HG02759 (cell line): ENCODE measurements at regions not wholly inside any gene's neighbourhood (a gene's known extent, or its start where the extent isn't known, plus 50 kb on each side); places are given as distances from the start of the nearest gene placed in this dataset.
"Not testable (repeated sequence)": the region's sequence is repeated elsewhere in the genome, so short reads cannot be mapped to it uniquely, and the experiment has no call there.

Experiments
- ATAC-seq: cut with Tn5 transposase; IDR thresholded peaks from one replicate; pipeline ENCODE4 v1.9.1; 2021; ENCODE audit warnings: mild to moderate bottlenecking, moderate library complexity; ENCODE audit not compliant: unreplicated experiment

- no peak for ATAC-seq
Observed at GRCh38 chr9:102941868-102942267, 53.3 kb upstream of the CYLC2 start.

DNA sequence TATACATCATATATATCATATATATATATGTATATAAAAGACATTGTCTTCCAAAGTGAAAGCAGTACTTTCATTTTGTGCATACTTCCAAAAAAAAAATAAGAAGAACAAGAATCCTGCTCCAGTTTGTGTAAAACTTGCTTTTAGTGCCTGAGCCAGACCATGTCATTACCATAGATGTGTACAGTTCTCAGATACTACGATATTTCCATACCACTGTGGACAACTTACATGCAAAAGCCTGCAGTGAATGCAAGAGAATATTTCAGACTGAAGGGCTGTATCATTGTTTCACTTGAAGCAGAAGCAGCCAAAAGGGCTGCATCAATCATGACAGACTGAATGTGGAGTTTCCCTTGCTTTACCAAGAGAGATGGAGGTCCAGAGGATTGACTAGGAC is 72.6 kb upstream of the CYLC2 start:
- ATAC-seq = no peak

DNA sequence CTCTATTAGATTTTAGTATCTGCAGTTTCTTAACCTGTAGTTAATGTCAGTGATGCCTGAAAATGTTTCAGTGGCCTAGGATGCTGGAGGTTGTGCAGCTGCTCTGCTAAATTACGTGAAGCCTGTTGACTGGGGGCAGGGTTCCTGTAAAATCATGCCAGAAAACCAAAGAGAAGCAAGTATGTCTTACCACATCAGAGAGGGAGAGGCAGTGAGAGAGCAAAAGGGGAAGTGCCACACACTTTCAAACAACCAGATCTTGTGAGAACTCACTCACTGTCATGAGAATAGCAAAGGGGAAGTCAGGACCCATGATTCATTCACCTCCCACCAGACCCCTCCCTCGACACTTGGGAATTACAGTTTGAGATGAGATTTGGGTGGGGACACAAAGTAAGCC is 83.9 kb upstream of the CYLC2 start:
- no peak for ATAC-seq

GRCh38 chr9:102905795-102906194 is 89.3 kb upstream of the CYLC2 start:
- ATAC-seq = not testable (repeated sequence)

DNA sequence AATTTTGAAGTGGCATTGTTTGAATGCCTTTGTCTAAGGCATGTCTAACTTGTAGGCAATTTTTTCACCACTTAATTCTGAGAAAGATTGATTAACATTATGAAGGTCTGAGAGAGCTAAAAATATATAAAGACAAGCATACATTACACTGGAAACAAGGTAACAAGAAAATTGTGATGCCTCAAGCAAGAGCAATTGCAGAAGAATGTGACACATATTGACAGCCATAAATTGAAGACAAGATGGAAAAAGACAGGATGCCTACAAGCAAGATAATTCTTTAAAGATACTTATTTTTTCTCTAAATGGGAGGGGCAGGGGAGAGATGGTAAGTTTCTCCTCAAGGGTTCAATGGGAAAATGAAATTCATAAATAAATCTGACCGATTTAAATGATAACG is 103.1 kb upstream of the CYLC2 start:
- no peak for ATAC-seq

GRCh38 chr9:102888747-102889146 is 106.4 kb upstream of the CYLC2 start:
- not testable (repeated sequence) for ATAC-seq

GRCh38 chr9:102875687-102876086 is 119.4 kb upstream of the CYLC2 start:
- ATAC-seq = no peak

GRCh38 chr9:102867488-102867887 is 127.6 kb upstream of the CYLC2 start:
- no peak for ATAC-seq

DNA sequence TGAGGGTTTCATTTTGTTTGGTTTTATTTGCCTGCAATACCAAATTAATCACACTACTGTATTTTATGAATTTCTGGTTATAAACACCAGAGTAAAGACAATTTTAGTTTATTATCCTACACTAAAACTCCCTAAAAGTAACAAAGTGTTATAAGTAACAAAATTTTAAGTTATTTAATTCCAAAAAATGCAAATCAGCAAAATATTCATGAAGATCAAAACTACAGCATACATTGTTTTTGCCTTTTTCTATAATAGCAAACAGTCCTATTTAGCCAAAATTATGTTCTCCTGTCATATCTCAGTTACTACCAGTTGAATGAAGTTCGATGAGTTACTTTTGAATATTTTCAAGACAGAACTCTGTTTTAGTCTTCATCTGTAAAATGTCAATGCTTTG is 132.7 kb upstream of the CYLC2 start:
- ATAC-seq = no peak

GRCh38 chr9:102855641-102856040 is 139.5 kb upstream of the CYLC2 start:
- no peak for ATAC-seq

- no peak for ATAC-seq
Observed at GRCh38 chr9:102845827-102846371, 149.2 kb upstream of the CYLC2 start.

GRCh38 chr9:102844716-102845115 is 150.4 kb upstream of the CYLC2 start:
- no peak for ATAC-seq

- ATAC-seq = no peak
Observed at GRCh38 chr9:102842423-102842822, 152.7 kb upstream of the CYLC2 start.

GRCh38 chr9:102841376-102841775 is 153.8 kb upstream of the CYLC2 start:
- ATAC-seq = no peak

DNA sequence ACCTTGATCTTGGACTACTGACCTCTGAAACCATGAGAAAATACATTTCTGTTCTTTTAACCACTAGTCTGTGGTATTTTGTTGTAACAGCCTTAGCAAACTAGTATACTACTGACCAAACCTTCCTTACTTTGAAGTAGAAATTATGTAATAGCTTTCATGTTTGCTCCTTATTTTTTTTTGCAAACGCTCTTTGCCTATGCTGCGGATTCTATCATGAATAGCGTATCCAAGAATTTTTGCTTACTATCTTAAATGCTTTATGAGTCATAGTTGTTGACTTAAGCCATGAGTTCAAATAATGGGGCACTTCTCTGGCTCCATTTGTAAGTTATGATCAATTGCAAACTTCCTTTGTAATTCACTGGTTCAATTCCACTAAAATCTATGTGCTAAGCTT is 154.8 kb upstream of the CYLC2 start:
- no peak for ATAC-seq

GRCh38 chr9:102832814-102833213 is 162.3 kb upstream of the CYLC2 start:
- ATAC-seq = no peak

DNA sequence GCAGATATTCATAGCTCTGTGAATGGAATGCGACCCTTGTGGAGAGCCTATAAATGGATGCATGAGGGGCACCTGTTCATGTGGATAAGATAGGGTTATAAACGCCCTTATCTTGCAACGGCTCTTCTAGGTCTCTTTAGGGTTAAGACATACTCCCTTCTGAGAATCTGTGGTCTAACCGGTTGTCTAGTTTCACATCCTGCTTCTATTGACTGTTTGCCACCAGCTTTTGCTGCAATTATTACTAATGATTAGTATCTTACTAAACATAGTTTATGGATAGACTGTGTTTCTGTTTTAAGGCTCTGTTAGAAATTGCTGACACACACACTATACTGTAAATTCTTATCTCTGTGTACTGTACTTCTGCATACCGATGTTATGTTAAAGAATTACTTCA is 198.9 kb upstream of the CYLC2 start:
- ATAC-seq = no peak

GRCh38 chr9:102795532-102795931 is 199.6 kb upstream of the CYLC2 start:
- ATAC-seq = no peak

DNA sequence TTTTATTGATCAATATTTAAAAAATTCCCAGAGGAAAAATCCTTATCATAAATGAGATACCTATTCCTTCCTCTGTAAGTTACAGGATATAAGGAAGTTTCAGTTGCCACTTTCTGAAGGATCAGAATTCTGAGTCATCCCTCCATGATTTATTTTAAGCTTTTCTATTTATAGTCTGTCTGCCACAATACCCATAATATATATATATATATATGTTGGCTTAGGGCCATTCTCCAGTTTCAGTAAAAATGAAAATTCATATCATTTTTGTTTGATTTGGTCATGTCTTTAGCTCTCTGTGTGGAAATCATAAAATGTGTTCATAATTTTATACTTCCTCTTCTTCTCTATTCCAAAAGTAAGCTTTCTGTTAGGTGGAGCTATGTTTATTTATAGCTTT is 215.8 kb upstream of the CYLC2 start:
- no peak for ATAC-seq

DNA sequence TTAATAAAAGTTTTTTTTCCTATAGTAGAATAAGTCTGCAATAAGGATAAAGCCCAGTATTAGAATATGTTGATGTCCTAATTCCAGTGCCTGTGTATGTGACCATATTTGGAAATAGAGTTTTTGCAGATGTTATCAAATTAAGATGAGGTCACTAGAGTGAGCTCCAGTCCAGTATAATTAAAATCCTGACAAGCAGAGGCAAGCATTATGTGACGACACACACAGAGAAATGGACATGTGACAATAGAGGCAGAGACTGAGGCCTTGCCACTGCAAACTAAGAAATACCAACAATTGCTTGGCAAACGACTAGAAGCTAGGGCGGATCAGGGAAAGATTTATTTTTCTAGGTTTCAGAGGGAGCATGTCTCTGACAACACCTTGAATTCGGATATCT is 216.4 kb upstream of the CYLC2 start:
- ATAC-seq = no peak

DNA sequence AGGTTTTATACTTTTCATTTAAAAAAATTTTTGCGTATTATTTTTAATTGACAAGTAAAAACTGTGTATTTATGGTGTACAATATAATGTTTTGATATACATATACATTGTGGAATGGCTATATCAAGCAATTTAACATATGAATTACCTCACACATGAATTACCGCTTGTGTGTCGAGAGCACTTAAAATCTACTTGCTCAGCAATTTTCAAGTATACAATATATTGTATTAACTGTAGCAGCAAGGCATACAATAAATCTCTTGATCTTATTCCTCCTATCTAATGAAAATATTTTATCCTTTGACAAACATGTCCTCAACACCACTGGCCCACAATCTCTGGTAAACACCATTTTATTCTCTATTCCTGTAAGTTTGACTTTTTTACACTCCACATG is 224.4 kb upstream of the CYLC2 start:
- ATAC-seq = no peak

GRCh38 chr9:102769307-102769706 is 225.8 kb upstream of the CYLC2 start:
- ATAC-seq = no peak

DNA sequence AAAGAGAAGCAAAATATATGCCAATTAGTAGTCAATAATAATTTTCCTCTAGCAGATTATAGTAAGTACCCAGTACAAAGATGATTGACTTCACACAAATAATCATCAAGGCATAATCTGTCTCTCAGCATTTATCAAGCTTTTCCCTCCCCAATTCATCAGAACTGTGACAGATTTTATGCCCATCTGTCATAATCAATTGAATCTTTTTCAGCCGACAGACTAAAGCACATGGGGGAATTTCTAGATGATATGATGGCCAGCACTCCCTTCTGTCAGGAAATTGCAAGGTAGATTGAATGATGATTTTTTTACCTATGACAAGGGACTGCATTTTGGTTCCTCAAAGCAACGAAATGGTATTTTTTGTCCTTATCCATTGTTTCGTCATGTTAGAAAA is 227.1 kb upstream of the CYLC2 start:
- no peak for ATAC-seq

- ATAC-seq = no peak
Observed at GRCh38 chr9:102767076-102767475, 228.1 kb upstream of the CYLC2 start.
